Neural progenitor cell (in vitro differentiated cells): ENCODE measurements at regions not wholly inside any gene's neighbourhood (a gene's known extent, or its start where the extent isn't known, plus 50 kb on each side); places are given as distances from the start of the nearest gene placed in this dataset.

Source experiments
- EZH2 ChIP-seq: fragments of 200-600 bp; sonication (generic); IDR thresholded peaks from 2 replicates; pipeline ENCODE4 v1.6.1; 2017; ENCODE audit warnings: antibody characterized with exemption, mild to moderate bottlenecking, moderate library complexity
- TF ChIP-seq, protein P1 (sequence below): fragments of 200-600 bp; sonication (generic); IDR thresholded peaks from 2 replicates; pipeline ENCODE4 v1.5.1; 2017; ENCODE audit warnings: antibody characterized with exemption, mild to moderate bottlenecking

DNA sequence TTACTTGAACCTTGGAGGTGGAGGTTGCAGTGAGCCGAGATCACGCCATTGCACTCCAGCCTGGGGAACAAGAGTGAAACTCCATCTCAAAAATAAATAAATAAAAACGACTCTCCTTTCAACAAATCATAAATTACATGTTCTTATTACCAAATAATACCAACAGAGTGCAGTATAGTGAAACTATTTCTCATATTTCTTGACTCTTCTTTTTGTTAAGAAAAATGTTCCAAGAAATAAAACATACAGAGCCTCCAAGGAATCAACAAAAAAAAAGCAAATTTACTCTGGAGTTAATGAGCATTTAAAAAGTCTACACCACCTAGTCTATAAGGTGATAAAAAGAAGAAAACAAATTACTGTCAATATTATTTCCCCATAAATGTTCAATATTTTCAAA lies 188.8 kb downstream of the KLF12 start:
- TF ChIP-seq, protein P1, sequence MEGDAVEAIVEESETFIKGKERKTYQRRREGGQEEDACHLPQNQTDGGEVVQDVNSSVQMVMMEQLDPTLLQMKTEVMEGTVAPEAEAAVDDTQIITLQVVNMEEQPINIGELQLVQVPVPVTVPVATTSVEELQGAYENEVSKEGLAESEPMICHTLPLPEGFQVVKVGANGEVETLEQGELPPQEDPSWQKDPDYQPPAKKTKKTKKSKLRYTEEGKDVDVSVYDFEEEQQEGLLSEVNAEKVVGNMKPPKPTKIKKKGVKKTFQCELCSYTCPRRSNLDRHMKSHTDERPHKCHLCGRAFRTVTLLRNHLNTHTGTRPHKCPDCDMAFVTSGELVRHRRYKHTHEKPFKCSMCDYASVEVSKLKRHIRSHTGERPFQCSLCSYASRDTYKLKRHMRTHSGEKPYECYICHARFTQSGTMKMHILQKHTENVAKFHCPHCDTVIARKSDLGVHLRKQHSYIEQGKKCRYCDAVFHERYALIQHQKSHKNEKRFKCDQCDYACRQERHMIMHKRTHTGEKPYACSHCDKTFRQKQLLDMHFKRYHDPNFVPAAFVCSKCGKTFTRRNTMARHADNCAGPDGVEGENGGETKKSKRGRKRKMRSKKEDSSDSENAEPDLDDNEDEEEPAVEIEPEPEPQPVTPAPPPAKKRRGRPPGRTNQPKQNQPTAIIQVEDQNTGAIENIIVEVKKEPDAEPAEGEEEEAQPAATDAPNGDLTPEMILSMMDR: no peak
- no peak for TF ChIP-seq EZH2
